ENCODE measurements at regions not wholly inside any gene's neighbourhood (a gene's known extent, or its start where the extent isn't known, plus 50 kb on each side); places are given as distances from the start of the nearest gene placed in this dataset.

GRCh38 chr15:69624816-69625215, 172.2 kb downstream of the RPLP1 start:
- intact Hi-C loops (cut with micrococcal nuclease) = no loop called here
- peaks cover 4% of the 10 kb centered on the region for H3K4me1 Mint-ChIP-seq (ENCODE audit: low read depth)
- no peak overlapping the region for H3K27ac Mint-ChIP-seq
- H3K36me3 Mint-ChIP-seq (ENCODE audit: low read depth) = no peaks in the 10 kb centered on the region
- DNase-seq (ENCODE audit: low spot score) = no peak
- H3K9me3 Mint-ChIP-seq = no peaks in the 10 kb centered on the region
- peaks cover 12% of the 10 kb centered on the region for H3K27me3 Mint-ChIP-seq (ENCODE audit: low read depth)
- H3K4me3 Mint-ChIP-seq (ENCODE audit: low read depth) = no peak overlapping the region

- Mint-ChIP-seq H3K27me3 (ENCODE audit: low read depth) (peaks cover 7% of the 10 kb centered on the region), H3K36me3 (ENCODE audit: low read depth) (no peaks in the 10 kb centered on the region)
Observed at GRCh38 chr15:69625328-69625727, 172.7 kb downstream of the RPLP1 start.

GRCh38 chr15:69626095-69627066, 173.8 kb downstream of the RPLP1 start:
- DNase-seq (ENCODE audit: low spot score) = no peak
- Mint-ChIP-seq H3K36me3 (ENCODE audit: low read depth) (no peaks in the 10 kb centered on the region), H3K4me1 (ENCODE audit: low read depth) (peaks cover 11% of the 10 kb centered on the region), H3K9me3 (no peaks in the 10 kb centered on the region), H3K4me3 (ENCODE audit: low read depth) (no peak overlapping the region), H3K27me3 (ENCODE audit: low read depth) (peaks cover 6% of the 10 kb centered on the region), H3K27ac (no peak overlapping the region)
- intact Hi-C loops (cut with micrococcal nuclease) = no loop called here

More at GRCh38 chr15:69625328-69625727, 172.7 kb downstream of the RPLP1 start:
- no peak for DNase-seq (ENCODE audit: low spot score)
- Mint-ChIP-seq H3K9me3 (no peaks in the 10 kb centered on the region), H3K4me3 (ENCODE audit: low read depth) (no peak overlapping the region), H3K4me1 (ENCODE audit: low read depth) (peaks cover 9% of the 10 kb centered on the region), H3K27ac (no peak overlapping the region)
- intact Hi-C loops (cut with micrococcal nuclease) = no loop called here

- H3K4me1 Mint-ChIP-seq (ENCODE audit: low read depth) = peaks cover 11% of the 10 kb centered on the region
- peaks cover 9% of the 10 kb centered on the region for H3K27me3 Mint-ChIP-seq (ENCODE audit: low read depth)
- H3K36me3 Mint-ChIP-seq (ENCODE audit: low read depth) = no peaks in the 10 kb centered on the region
- no peak overlapping the region for H3K4me3 Mint-ChIP-seq (ENCODE audit: low read depth)
- intact Hi-C loops (cut with micrococcal nuclease) = no loop called here
- H3K27ac Mint-ChIP-seq = no peak overlapping the region
- H3K9me3 Mint-ChIP-seq = no peaks in the 10 kb centered on the region
- no peak for DNase-seq (ENCODE audit: low spot score)
Observed at GRCh38 chr15:69627548-69628158, 175.0 kb downstream of the RPLP1 start.

GRCh38 chr15:69628256-69629093, 175.9 kb downstream of the RPLP1 start:
- no peaks in the 10 kb centered on the region for H3K9me3 Mint-ChIP-seq
- H3K27me3 Mint-ChIP-seq (ENCODE audit: low read depth) = peaks cover 12% of the 10 kb centered on the region
- intact Hi-C loops (cut with micrococcal nuclease) = no loop called here
- H3K4me1 Mint-ChIP-seq (ENCODE audit: low read depth) = peaks cover 11% of the 10 kb centered on the region
- no peaks in the 10 kb centered on the region for H3K36me3 Mint-ChIP-seq (ENCODE audit: low read depth)
- no peak overlapping the region for H3K4me3 Mint-ChIP-seq (ENCODE audit: low read depth)
- H3K27ac Mint-ChIP-seq = no peak overlapping the region
- DNase-seq (ENCODE audit: low spot score) = no peak

- intact Hi-C loops (cut with micrococcal nuclease) = no loop called here
- H3K9me3 Mint-ChIP-seq = no peaks in the 10 kb centered on the region
- H3K4me1 Mint-ChIP-seq (ENCODE audit: low read depth) = peaks cover 11% of the 10 kb centered on the region
- no peak for DNase-seq (ENCODE audit: low spot score)
- H3K36me3 Mint-ChIP-seq (ENCODE audit: low read depth) = no peaks in the 10 kb centered on the region
- H3K27me3 Mint-ChIP-seq (ENCODE audit: low read depth) = peaks cover 12% of the 10 kb centered on the region
- H3K4me3 Mint-ChIP-seq (ENCODE audit: low read depth) = no peak overlapping the region
- H3K27ac Mint-ChIP-seq = no peak overlapping the region
Observed at GRCh38 chr15:69629631-69630161, 177.1 kb downstream of the RPLP1 start.

GRCh38 chr15:69631005-69631404, 178.4 kb downstream of the RPLP1 start:
- Mint-ChIP-seq H3K36me3 (ENCODE audit: low read depth) (no peaks in the 10 kb centered on the region), H3K27me3 (ENCODE audit: low read depth) (peaks cover 20% of the 10 kb centered on the region), H3K4me3 (ENCODE audit: low read depth) (no peak overlapping the region), H3K27ac (no peak overlapping the region), H3K4me1 (ENCODE audit: low read depth) (peaks cover 11% of the 10 kb centered on the region), H3K9me3 (no peaks in the 10 kb centered on the region)
- DNase-seq (ENCODE audit: low spot score) = no peak
- intact Hi-C loops (cut with micrococcal nuclease) = no loop called here

GRCh38 chr15:69631978-69632377, 179.4 kb downstream of the RPLP1 start:
- Mint-ChIP-seq H3K4me1 (ENCODE audit: low read depth) (peaks cover 11% of the 10 kb centered on the region), H3K27me3 (ENCODE audit: low read depth) (peaks cover 20% of the 10 kb centered on the region), H3K36me3 (ENCODE audit: low read depth) (no peaks in the 10 kb centered on the region), H3K27ac (no peak overlapping the region), H3K4me3 (ENCODE audit: low read depth) (no peak overlapping the region), H3K9me3 (no peaks in the 10 kb centered on the region)
- no peak for DNase-seq (ENCODE audit: low spot score)
- intact Hi-C loops (cut with micrococcal nuclease) = no loop called here

- H3K36me3 Mint-ChIP-seq (ENCODE audit: low read depth) = no peaks in the 10 kb centered on the region
- H3K27ac Mint-ChIP-seq = no peak overlapping the region
Observed at GRCh38 chr15:69634860-69635259, 182.2 kb downstream of the RPLP1 start.

GRCh38 chr15:69636169-69636915, 183.7 kb downstream of the RPLP1 start:
- intact Hi-C loops (cut with micrococcal nuclease) = no loop called here
- DNase-seq (ENCODE audit: low spot score) = no peak
- peaks cover 15% of the 10 kb centered on the region for H3K9me3 Mint-ChIP-seq
- no peak overlapping the region for H3K4me3 Mint-ChIP-seq (ENCODE audit: low read depth)
- no peak overlapping the region for H3K27ac Mint-ChIP-seq
- no peaks in the 10 kb centered on the region for H3K36me3 Mint-ChIP-seq (ENCODE audit: low read depth)
- H3K4me1 Mint-ChIP-seq (ENCODE audit: low read depth) = peaks cover 4% of the 10 kb centered on the region
- peaks cover 27% of the 10 kb centered on the region for H3K27me3 Mint-ChIP-seq (ENCODE audit: low read depth)

More at GRCh38 chr15:69634860-69635259, 182.2 kb downstream of the RPLP1 start:
- intact Hi-C loops (cut with micrococcal nuclease) = no loop called here
- DNase-seq (ENCODE audit: low spot score) = no peak
- no peak overlapping the region for H3K4me3 Mint-ChIP-seq (ENCODE audit: low read depth)
- peaks cover 10% of the 10 kb centered on the region for H3K4me1 Mint-ChIP-seq (ENCODE audit: low read depth)
- peaks cover under 1% of the 10 kb centered on the region for H3K9me3 Mint-ChIP-seq
- H3K27me3 Mint-ChIP-seq (ENCODE audit: low read depth) = peaks cover 23% of the 10 kb centered on the region

GRCh38 chr15:69637818-69638217, 185.2 kb downstream of the RPLP1 start:
- peaks cover 29% of the 10 kb centered on the region for H3K27me3 Mint-ChIP-seq (ENCODE audit: low read depth)
- H3K36me3 Mint-ChIP-seq (ENCODE audit: low read depth) = no peaks in the 10 kb centered on the region
- intact Hi-C loops (cut with micrococcal nuclease) = no loop called here
- no peak overlapping the region for H3K4me3 Mint-ChIP-seq (ENCODE audit: low read depth)
- H3K4me1 Mint-ChIP-seq (ENCODE audit: low read depth) = peaks cover 4% of the 10 kb centered on the region
- H3K9me3 Mint-ChIP-seq = peaks cover 23% of the 10 kb centered on the region
- no peak for DNase-seq (ENCODE audit: low spot score)
- no peak overlapping the region for H3K27ac Mint-ChIP-seq

- Mint-ChIP-seq H3K9me3 (peaks cover 23% of the 10 kb centered on the region), H3K4me1 (ENCODE audit: low read depth) (no peaks in the 10 kb centered on the region), H3K4me3 (ENCODE audit: low read depth) (no peak overlapping the region), H3K27ac (no peak overlapping the region), H3K36me3 (ENCODE audit: low read depth) (no peaks in the 10 kb centered on the region), H3K27me3 (ENCODE audit: low read depth) (peaks cover 21% of the 10 kb centered on the region)
- DNase-seq (ENCODE audit: low spot score) = no peak
- intact Hi-C loops (cut with micrococcal nuclease) = no loop called here
Observed at GRCh38 chr15:69643476-69643875, 190.9 kb downstream of the RPLP1 start.
